KOPT-K1 (cell line): ENCODE measurements at regions not wholly inside any gene's neighbourhood (a gene's known extent, or its start where the extent isn't known, plus 50 kb on each side); places are given as distances from the start of the nearest gene placed in this dataset.
"Not testable (repeated sequence)": the region's sequence is repeated elsewhere in the genome, so short reads cannot be mapped to it uniquely, and the experiment has no call there.

Experiments used
- H3K27ac ChIP-seq: fragments of 200-600 bp; sonication (generic); 2 replicates; pipeline ENCODE4 v1.5.1; 2016; ENCODE audit warnings: antibody characterized with exemption, mild to moderate bottlenecking, low read depth, low read length; ENCODE audit not compliant: poor library complexity, severe bottlenecking
- H3K36me3 ChIP-seq: fragments of 200-600 bp; sonication (generic); 2 replicates; pipeline ENCODE4 v1.5.1; 2017; ENCODE audit warnings: antibody characterized with exemption, mild to moderate bottlenecking, low read length, moderate library complexity; ENCODE audit not compliant: insufficient read depth
- H3K9me3 ChIP-seq: fragments of 200-600 bp; sonication (generic); 2 replicates; pipeline ENCODE4 v1.5.1; 2017; ENCODE audit warnings: antibody characterized with exemption, low read length, mild to moderate bottlenecking; ENCODE audit not compliant: insufficient read depth, poor library complexity, severe bottlenecking

DNA sequence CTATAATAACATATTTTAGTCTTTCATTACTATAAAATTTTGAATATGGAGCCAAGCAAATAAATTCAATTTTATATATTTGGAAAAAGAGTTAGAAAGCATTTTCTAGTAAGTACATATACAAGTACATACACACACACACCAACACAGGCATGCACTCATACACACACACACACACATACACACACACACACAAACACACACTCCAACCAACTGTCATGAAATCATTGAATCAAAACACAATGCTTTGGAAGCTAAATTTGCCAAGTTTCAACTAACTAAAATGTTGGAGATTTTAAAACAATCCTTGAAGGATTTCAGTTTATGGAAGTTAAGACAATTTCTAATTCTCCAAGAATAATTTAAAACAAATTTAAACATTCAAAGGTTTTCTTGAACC, 283.2 kb downstream of the TAF11L14 start:
- Histone ChIP-seq H3K9me3 (no peaks in the 10 kb centered on the region), H3K36me3 (no peaks in the 10 kb centered on the region), H3K27ac (no peak overlapping the region)

DNA sequence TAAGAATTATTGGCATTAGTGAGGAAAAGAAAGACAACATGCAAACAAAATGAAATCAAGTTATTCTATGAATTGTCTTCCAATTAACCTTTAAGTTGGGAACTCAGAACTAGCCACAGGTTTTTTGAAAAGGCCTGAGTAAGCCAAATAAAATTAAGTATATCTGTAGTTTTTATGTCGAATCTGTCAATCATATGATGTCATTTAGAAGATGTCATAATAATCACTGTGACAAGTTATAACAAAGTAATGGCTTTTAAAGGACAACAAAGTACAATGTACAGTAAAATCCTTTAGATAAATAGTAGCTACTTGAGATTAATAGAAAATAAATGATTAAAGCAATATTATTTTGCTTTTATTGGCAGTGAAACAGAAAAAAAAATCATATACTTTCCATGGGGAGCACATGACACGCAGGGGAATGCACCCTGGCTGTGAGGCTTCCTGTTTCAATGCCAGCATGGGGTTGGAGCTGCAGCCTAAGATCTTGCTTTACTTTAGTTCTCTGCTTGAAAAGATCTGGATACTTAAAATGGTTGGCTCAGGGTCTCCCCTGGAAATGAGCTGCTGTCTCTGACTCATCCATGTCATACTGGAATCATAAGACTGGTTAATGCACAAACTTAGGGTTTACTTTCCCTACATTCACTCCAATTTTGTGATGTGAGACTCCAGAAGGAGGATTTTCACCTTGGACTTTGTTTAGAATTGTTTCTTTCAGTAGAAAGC, 284.3 kb downstream of the TAF11L14 start:
- no peaks in the 10 kb centered on the region for H3K36me3 ChIP-seq
- H3K9me3 ChIP-seq, result no peaks in the 10 kb centered on the region
- no peak overlapping the region for H3K27ac ChIP-seq

DNA sequence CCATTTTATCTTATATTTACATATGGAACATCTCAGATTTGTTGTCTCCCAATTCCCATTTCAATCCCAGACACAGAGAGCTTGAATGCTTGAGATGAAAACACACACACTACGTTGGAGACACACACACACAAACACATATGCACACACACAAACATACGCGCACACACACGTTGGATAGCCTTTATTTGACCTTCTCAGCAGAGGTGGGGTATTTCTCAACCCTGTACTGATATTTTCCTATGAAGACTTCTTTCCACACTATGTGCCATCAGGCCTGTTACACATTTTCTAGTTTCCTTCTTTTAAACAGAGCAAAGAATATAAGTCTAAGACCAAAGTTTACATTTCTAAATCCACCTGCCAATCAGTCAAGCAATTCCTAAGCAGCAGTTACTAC, 291.0 kb downstream of the TAF11L14 start:
- Histone ChIP-seq H3K36me3 (no peaks in the 10 kb centered on the region), H3K27ac (no peak overlapping the region), H3K9me3 (no peaks in the 10 kb centered on the region)

DNA sequence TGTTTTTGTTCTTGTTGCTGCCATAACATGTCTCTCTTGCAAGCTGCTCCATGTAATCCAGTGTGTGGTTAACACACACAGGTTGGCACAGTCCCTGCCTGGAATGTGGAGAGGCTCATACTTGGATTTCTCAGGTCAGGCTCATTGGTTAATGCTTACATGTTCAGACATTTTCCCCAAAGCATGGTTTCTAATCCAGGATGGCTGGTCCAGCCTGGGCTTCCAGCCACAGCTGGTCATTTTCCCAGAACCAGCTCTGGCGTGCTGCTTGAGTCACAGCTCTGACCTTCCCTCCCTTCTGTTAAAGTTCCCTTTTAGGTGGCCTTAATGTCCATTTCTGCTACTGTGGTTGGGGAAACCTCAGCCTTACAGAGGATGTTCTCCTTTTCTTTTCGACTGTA, 294.3 kb downstream of the TAF11L14 start:
- Histone ChIP-seq H3K27ac (no peak overlapping the region), H3K9me3 (peaks cover 9% of the 10 kb centered on the region), H3K36me3 (no peaks in the 10 kb centered on the region)

DNA sequence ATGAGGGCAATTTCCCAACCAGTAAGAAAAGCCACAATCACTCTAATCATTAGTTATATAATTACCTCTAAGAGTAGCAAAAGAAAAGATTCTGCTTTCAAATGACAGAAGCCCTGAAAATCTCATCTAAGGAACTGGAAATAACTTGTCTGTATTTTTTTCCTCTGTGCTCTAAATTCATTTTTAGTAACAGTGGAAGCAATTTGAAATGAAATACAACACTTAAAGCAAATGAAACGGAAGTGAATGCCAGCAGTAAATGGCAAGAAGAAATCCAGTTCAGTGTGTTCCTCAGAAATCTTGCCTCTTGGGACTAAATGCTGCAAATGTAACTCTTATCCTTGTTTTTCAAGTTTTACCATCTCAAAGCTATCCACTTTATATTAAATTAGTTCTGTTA, 294.9 kb downstream of the TAF11L14 start:
- Histone ChIP-seq H3K27ac (no peak overlapping the region), H3K36me3 (no peaks in the 10 kb centered on the region)

DNA sequence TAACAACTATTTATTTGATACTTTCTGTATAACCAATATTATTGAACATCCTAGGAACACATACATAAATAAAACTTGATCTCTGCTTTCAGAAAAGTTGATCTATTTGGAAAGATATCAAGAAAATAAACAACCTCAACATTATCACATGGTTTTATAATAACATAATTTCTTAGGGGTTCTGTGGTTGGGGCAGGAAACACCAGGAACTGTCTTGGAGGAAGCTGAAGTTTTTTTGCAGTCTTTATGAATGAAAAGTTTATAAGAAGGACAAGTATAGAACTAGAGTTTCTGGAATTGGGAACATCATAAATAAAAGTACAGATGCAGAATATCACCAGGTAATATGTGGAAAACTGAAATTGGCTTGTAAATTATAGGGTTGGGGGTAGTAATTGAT, 296.1 kb downstream of the TAF11L14 start:
- Histone ChIP-seq H3K27ac (no peak overlapping the region), H3K9me3 (peaks cover 20% of the 10 kb centered on the region), H3K36me3 (no peaks in the 10 kb centered on the region)

More for the DNA sequence above, 294.9 kb downstream of the TAF11L14 start:
- peaks cover 14% of the 10 kb centered on the region for H3K9me3 ChIP-seq

DNA sequence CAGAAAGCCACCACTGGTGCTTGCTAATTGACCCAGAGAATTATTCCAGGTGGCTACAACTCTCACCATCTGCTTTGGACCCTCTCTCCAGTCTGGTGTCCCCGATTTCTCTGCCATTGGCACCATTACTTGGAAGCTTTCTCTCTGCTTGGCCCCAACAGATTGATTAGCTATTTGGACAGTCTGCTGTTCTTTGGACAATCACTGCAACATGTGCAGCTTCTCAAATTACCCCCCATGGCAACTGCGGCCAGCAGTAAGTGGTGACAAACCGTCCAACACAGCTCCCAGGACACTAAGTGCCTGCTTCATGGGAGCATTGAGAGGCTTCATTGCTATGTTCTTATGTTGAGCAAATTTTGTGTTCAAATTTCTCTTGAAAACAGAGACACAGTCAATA, 309.8 kb downstream of the TAF11L14 start:
- Histone ChIP-seq H3K9me3 (no peaks in the 10 kb centered on the region), H3K27ac (no peak overlapping the region), H3K36me3 (no peaks in the 10 kb centered on the region)

DNA sequence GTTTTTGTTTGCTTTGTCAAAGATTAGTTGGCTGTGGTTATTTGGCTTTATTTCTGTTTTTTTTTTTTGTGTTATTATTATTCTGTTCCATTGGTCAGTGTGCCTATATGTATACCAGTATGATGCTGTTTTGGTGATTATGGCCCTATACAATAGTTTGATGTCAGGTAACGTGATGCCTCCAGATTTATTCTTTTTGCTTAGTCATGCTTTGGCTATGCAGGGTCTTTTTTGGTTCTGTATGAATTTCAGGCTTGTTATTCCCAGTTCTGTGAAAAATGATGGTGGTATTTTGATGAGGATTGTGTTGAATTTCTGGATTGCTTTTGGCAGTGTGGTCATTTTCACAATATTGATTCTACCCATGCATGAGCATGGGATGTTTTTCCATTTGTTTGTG, 312.8 kb downstream of the TAF11L14 start:
- Histone ChIP-seq H3K36me3 (no peaks in the 10 kb centered on the region), H3K9me3 (no peaks in the 10 kb centered on the region)

DNA sequence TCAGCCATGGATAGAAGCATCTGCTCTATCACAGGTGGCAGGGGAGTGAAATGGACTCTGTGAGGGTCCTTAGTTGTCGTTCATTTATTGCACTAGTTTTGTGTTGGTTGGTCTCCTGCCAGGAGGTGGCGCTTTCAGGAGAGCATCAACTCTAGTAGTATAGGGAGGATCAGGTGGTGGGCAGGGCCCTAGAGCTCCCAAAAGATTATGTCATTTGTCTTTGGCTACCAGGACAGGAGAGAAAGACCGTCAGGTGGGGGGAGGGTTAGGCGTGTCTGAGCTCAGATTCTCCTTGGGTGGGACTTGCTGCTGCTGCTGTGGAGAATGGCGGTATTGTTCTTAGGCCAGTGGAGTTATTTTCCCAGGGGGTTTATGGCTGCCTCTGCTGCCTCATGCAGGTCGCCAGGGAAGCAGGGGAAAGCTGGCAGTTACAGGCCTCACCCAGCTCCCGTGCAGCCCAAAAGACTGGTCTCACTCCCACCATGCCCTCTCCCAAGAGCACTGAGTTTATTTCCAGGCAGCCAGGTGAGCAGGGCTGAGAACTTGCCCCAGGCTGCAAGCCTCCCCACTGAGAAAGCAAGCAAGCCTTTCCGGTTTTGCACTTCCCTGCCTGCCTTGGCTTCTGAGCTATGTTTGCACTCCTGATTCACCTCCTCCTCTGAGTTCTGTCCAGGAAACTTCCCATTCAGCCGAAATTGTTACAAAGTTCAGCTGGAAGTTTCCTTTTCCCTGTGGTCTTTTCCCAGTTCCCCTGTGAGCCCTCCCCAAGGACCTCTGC, 317.3 kb downstream of the TAF11L14 start:
- Histone ChIP-seq H3K27ac (no peak overlapping the region), H3K9me3 (no peaks in the 10 kb centered on the region), H3K36me3 (no peaks in the 10 kb centered on the region)

More for the DNA sequence above, 312.8 kb downstream of the TAF11L14 start:
- H3K27ac ChIP-seq, result no peak overlapping the region

DNA sequence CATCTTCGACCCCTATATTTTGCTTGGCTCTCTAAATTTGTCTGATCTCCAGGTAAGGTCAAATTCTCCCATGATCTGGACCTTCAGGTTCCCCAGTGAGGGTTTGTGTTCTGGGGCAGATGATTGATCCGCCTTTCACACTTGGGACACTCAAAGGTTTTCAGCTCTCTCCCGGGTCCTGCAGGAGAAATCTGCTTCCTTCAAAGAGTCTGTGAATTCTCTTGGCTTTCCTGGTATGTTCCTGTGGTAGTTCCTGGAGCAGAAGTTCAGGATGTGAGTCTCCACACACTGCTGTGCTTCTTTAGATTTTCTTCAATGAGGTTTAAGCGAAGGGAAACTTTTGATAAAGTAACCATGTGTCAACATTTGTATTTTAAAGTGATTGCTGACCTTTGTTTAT, 318.0 kb downstream of the TAF11L14 start:
- Histone ChIP-seq H3K36me3 (no peaks in the 10 kb centered on the region), H3K9me3 (no peaks in the 10 kb centered on the region), H3K27ac (no peak overlapping the region)

DNA sequence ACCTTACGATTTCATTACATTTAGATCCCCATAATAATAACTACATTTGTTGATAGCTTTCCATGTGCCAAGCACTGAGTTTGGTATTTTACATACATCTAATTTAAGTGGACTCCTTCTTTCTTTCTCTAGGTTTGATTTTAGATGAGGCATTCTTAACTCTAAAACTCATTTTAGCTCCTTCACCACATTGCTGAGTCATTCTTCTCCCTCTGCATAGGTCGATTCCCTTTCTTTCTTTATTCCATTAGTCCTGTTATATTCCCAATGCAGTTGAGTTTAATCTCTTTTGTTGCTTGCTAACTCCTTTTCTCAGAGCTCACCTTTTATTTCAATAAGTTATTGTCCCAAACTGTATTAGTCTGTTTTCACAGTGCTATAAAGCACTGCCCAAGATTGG, 329.8 kb downstream of the TAF11L14 start:
- H3K36me3 ChIP-seq, result no peaks in the 10 kb centered on the region
- no peak overlapping the region for H3K27ac ChIP-seq
- no peaks in the 10 kb centered on the region for H3K9me3 ChIP-seq

DNA sequence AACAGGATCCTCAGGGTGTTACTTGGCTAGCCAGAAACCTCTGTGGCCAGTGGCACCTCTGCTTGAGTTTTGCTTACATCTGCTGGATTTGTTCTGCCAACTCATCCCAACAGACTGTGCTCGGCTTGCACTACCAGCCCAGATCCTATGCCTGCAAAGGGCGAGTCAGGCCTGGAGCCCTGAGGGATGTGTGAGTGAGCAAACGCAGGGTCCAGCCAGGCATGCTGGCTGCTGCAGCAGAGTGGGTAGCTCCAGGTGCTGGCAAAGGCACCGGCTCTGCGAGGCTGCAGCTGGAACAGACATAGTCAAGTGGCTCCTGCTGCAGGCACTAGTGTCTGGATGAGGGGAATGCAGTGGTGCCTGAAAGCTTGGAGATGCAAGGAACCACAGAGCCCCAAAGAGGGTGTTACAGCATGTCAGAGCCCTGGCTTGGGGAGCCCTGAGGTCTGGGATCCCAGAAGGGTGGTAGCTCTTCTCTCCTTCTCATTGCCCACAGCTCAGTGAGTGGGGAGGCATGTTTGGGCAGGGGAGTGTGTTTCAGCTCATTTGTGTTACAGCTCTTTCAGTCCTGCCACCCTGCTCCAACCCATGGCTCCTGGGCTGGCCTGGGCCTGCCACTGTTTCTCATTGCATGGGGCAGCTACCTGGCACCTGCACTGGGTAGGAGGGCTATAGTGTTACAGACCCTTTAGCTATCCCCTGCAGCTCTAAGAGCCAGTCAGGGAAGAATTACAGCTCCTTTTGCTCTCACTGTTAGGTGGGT, 332.6 kb downstream of the TAF11L14 start:
- no peak overlapping the region for H3K27ac ChIP-seq
- no peaks in the 10 kb centered on the region for H3K9me3 ChIP-seq

DNA sequence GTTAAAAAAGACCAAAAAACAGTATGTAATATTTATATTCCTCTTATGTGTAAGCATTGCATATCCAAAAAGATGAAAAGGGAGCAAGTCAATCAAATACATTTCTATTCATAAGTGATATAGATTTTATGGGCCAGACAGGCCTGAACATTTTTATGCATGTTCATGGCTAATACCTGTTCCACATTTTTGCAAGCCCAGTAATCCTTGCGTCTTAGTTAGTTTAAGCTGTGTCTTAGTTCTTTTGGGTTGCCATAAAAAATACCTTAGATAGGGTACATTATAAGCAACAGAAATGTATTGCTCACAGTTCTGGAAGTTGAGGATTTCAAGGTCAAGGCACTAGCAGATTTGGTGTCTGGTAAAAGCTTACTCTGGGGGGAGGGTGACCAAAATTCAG, 342.1 kb downstream of the TAF11L14 start:
- H3K9me3 ChIP-seq, result no peaks in the 10 kb centered on the region
- H3K36me3 ChIP-seq, result no peaks in the 10 kb centered on the region
- H3K27ac ChIP-seq, result no peak overlapping the region

More for the DNA sequence above, 332.6 kb downstream of the TAF11L14 start:
- no peaks in the 10 kb centered on the region for H3K36me3 ChIP-seq

DNA sequence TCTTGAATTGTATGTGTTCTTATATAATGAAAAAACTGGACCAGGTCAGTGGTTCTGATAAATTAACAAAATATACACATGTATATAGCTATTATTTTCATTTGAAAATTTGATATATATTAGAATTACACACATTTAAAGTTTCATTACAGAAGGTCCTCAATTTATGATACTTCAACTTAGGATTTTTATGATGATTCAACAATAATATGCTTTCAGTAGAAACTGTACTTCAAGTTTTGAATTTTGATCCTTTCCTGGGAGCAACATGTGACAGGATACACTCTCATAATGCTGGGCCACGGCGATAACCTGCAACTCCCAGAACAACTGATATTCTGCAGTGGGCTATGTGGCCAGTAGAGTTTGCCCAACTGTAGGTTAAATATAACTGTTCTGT, 344.7 kb downstream of the TAF11L14 start:
- Histone ChIP-seq H3K36me3 (no peaks in the 10 kb centered on the region), H3K27ac (no peak overlapping the region), H3K9me3 (no peaks in the 10 kb centered on the region)

DNA sequence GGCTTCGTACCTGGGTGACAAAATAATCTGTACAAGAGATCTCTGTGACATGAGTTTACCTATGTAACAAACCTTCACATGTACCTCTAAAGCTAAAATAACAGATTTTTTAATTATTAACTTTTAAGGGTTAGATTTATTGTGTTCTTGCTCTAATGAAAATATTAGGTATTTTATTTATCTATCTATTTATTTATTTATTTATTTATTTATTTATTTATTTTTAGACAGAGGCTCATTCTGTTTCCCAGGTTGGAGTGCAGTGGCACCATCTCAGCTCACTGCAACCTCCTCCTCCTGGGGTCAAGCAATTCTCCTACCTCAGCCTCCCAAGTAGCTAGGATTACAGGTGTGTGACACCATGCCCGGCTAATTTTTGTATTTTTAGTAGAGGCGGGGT, 348.4 kb downstream of the TAF11L14 start:
- not testable (repeated sequence) for H3K27ac ChIP-seq, H3K9me3 ChIP-seq, H3K36me3 ChIP-seq
